ENCODE measurements at regions not wholly inside any gene's neighbourhood (a gene's known extent, or its start where the extent isn't known, plus 50 kb on each side); places are given as distances from the start of the nearest gene placed in this dataset.

DNA sequence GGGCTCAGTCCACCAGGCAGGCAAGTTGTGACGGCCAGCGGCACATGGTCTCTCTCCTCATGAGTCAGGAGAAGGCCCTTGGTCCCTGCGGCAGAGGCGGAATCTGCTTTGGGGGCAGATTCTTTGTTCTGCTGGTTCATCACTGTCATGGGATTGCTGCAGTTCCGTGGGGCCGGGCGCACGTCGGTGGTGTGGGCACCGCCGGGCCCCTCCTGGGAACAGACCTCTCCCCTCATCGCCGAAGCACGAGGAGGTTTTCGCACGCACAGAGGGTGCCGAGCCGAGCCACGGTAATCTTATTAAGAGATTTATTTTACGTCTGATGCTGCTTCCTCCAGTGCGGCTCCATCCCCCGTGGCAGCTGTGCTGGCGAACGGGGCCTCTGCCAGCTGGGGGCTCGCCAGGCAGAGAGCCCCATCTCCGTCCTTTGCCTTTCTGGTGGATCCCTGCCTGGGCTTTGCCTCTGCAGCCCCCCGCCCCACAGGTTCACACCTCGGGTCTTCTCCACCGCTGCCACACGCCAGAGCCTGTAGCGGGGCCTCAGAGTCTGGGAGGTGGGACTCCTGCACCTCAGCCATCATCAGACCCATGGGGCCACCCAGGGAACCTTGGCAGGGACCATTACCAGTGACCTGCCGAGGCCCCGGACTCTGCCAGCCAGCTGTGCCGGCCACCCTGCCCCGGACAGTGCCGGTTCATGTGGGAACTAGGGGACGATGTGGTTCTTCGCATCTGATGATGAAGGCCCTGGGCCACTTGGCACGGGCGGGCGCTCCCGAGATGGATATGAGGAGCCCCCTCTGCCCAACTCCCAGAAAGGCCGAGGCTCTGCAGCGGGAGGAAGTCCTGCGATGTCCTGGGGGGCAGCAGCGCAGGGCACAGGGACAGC, 86.7 kb upstream of the NKX1-1 start:
- no peak for DNase-seq

DNA sequence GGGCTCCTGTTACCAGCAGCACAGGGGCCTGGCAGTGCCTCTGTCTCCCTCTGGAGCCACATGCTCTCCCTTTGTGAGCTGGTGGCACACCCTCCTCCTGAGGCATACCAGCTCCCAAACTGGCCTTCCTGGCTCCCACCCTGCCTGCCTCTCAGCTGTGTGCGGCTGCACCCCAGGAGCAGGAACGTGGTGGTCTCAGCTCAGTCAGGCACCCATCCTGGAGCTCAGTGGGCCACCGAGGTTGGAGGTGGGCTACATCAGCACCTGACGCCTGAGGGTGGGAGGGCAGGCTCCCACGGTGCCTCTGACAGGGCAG, 85.9 kb upstream of the NKX1-1 start:
- DNase-seq = no peak

DNA sequence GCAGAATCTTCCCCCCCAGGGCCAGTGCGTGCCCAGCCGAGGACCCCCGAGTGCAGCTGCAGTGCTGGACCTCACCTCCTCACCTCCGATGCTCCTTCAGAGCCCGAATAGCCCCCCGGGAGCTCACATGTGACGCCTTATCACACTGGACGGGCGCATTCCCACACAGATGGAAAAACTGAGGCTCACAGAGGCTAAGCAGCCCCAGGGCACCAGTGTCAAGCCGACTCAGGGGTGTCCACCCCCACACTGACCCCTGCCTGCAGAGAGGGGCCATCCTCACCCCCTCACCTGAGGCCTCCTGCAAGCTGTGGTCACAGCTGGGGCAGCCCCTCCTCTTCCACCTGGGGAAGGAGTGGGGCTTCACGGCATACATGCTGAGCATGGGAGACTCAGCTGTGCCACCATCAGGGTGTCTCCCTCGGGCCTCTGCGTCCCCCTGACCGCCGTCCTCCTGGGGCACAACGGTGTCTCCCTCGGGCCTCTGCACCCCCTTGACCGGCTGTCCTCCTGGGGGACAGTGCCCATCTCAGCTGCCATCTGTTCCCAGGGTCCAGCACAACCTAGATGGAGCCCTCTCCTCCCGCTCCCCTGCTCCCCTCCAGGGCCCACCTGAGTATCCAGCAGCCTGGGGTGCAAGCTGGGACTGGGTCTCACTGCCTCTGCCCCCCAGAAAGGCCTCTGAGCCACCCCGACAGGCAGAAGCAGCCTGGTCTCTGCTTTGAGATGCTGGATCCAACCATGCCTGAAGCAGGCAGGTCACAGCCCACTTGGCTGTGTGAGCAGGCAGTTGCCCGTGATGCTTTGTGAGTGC, 85.3 kb upstream of the NKX1-1 start:
- no peak for DNase-seq

DNA sequence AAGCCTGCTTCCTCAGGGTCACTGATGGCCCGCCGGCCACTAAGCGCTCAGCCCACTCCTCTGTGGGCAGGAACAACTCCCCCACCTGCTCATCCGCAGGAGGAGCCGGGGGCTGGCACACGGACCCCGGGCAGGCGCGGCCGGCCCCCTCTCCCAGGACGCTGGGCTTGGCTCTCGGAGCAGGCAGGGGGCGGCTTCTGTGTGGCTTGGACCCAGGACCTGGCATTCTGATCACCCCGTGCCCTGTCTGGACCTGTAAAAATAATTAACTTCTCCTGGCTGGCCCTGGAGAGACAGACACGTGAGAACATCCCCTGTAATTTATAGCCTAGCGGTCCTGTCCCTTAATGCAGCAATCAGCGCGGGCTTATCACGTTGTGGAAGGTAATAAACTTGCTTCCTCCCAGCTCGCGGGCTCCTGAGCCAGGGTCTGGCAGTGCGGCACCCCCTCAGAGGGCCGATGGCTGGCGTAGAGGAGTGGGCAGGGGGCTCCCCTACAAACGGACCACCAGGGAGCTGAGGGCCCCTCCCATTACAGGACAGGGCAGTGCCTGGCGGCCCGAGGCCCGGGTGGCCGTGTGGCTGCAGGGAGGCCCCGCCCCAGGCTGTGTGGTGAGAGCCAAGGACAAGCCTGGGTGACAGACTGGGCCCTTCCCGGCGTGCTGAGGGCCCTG, 84.5 kb upstream of the NKX1-1 start:
- no peak for DNase-seq

DNA sequence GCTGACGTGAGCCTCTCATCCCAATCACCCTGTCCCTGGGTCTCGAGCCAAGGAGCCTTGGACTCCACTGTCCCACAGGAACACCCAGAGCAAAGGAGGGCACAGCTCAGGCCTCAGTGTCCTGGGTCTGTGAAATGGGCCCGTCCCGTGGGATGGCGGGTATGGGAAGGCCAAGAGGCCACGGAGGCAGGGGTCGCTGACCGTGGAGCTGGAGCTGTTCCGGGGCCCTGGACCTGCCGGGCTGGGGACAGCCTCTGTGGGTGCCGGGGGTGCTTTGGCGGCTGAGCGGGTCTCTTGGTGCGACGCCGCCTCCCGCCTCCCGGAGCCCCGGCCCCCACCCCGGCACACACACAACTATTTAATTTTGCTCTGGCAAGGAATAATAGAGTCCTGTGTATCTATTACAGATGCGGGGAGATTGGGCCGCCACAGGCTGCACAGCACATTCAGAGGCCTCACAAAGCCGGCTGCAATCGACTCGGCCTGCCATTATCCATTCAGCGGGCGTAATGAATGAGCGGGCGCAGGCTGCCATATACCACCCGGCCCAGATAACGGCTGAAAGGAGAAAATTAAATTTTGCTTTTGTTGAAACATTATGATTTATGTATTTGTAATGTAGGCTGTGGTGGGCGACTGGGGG, 83.9 kb upstream of the NKX1-1 start:
- no peak for DNase-seq

DNA sequence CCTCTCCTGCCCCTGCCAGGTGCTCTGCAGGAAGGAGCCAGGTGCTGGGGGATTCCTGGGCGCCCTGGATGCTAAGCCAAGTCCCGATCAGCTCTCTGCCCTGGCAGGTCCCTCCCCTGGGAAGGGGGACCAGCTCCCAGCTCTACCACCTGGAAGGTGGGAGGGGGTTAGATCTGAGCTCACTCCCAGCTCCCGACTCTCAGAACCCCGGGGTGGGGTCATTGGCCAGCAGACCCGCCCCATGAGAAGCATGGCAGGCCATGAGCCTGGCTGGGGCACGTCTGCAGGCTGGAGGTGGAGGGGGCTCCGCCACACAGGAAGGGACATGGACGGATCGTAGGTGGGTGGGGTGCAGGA, 83.4 kb upstream of the NKX1-1 start:
- DNase-seq = no peak

DNA sequence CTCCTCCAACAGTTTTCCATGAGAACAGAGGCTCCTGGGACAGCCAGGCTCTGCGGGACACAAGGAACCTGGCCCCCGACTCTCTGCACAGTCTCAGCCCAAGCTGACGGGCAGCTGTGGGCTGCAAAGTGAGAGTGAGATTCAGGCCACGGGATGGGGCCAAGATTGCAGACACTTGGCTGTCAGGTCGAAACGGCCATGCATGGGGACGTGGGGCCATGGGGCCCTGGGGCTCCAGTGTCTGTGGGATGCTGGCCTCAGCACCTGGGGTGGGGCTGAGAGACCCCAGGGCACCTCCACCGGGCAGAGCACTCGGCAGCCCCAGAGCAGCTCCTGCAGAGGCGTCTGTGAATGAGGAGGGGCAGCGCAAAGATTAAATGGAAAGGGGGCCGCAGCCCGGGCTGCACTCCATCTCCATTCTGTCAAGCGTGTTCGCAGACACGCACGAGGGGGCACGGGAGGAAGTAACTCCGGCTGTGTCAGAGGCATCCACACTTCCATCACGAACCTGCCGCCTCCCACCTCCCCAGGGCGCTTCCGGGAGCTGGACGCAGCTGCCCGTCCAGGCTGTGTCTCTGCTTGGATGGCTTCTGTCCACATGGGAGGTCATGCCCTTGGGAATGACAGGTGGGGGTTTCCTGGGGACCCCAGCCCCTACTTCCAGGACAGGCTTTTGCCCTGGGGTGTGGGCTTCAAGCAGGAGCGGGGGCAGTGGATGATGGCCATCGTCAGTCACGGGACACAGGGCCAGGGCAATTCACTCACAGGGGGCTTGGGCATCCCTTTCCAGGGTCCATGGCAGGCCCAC, 82.8 kb upstream of the NKX1-1 start:
- DNase-seq = no peak

DNA sequence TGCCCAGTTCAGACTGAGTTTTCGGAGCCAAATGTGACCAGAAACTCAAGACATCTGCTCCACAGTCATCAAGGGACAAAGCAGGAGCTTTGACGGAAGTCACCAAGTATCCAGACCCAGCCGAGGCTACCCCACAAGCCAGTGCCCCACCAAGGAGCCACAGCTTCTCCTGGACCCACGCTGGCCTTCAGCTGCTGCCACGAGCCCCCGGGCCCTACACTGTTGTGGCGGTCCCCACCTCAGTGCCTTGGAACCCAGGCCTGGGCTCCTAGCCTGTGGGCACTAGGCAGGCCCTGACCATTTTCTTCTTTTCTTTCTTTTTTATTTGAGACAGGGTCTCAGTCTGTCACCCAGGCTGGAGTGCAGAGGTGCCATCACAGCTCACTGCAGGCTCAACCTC, 82.1 kb upstream of the NKX1-1 start:
- DNase-seq = no peak

DNA sequence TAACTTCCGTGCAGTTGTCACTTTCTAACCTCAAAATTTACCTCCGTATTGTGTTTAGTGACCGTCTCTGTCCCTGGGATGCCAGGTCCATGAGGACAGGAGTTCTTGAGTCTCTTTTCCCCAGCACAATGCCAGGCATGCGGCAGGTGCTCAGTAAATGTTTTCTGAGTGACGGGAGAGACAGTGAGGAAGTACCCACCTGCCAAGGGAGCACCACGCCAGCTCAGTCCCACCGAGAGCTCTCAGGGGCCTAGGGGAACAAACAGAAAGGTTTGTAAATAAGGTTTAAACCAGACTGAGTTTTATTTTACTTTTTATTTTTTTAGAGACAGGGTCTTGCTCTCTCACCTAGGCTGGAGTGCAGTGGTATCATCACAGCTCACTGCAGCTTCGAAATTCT, 81.5 kb upstream of the NKX1-1 start:
- DNase-seq = no peak

DNA sequence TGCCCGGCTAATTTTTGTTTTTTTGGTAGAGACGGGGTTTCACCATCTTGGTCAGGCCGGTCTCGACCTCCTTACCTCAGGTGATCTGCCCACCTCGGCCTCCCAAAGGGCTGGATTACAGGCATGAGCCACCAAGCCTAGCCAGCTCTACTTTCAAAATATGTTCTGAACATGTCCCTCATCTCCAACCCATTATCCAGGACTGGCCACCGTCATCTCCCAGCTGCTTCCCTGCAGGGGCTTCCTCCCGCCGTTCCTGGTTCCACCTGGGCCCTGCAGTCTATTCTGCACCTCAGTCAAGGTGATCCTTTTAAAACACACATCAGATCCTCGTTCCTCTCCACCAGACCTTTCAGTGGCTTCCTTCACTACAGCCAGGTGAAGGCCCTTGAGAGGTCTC, 80.9 kb upstream of the NKX1-1 start:
- no peak for DNase-seq

DNA sequence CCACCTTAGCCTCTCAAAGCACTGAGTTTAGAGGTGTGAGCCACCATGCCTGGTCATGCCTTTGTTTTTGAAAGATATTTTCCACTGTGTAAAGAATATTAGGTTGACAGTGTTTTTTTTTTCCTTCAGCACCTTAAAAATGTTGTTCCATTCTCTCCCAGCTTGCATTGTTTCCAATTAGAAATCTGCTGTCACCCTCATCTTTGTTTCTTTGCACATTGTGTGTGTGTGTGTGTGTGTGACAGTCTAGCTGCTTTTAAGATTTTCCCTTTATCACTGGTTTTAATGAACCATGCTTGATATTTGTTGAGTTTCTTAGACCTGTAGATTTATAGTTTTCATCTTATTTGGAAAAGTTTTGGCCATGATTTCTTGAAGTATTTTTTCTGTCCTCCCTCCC, 79.0 kb upstream of the NKX1-1 start:
- DNase-seq = no peak

DNA sequence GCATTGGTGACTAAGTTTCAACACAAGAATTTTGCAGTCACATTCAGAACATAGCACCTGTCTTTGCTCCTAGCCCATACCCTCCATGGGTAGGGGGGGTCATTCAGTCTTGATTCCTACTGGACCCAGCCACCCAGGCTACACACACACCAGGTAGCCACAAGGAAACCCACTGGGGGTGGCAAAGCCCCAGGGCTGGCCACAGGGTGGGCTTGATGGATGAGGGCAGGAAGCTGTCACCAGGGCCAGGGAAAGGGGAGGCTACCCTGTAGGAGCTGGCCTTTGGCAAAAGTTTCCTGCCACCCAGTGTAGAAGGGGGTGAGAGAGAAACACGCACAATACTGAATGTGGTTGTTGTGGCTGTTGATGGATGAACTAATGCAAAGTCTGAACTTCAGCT, 74.5 kb upstream of the NKX1-1 start:
- no peak for DNase-seq

DNA sequence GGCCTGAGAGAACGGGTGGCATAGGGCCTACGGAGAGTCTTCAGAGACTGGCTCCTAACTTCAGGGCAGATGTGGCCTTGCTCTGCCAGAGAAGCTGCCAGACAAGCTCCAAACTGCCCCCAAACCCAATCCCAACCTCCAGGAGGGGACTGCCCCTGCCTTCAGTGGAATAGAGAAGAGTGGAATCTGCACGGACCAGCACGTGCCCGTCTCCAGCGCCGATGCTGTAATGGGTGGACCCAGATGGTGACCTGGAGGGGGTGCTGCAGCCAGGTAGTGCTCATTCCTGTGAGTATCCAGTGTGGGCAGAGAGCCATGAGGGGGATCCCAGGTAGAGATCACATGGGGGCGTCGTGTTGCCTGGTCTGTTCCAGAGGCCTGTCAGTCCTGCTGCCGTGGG, 73.2 kb upstream of the NKX1-1 start:
- no peak for DNase-seq

DNA sequence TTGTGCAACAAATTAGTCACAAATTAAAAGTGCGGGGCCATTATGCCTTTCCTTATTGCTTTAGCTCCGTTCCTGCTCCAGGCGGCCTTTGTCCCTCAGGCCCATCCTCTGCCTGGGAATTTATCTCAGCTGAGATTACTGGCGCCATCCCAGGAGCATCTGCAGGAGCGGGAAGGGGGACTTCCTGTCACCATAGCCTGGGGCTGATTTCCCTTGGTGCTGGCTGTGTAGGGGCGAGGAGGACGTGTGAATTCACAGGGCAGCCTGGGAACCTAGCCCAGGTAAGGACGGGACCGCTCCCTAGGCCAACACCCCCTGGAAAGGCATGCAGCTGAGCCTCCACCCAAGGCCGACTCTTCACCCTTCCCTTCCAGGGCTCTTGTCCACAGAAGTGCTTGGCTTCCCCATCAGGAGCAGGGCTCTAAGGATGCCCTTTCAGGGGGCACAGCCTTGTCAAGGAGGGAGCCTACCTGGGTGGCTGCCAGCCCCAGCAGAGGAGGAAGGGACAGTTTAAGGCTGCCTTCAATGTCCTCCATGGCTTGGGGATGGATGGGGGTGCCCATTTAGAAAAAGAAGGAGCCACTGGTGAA, 72.6 kb upstream of the NKX1-1 start:
- no peak for DNase-seq

DNA sequence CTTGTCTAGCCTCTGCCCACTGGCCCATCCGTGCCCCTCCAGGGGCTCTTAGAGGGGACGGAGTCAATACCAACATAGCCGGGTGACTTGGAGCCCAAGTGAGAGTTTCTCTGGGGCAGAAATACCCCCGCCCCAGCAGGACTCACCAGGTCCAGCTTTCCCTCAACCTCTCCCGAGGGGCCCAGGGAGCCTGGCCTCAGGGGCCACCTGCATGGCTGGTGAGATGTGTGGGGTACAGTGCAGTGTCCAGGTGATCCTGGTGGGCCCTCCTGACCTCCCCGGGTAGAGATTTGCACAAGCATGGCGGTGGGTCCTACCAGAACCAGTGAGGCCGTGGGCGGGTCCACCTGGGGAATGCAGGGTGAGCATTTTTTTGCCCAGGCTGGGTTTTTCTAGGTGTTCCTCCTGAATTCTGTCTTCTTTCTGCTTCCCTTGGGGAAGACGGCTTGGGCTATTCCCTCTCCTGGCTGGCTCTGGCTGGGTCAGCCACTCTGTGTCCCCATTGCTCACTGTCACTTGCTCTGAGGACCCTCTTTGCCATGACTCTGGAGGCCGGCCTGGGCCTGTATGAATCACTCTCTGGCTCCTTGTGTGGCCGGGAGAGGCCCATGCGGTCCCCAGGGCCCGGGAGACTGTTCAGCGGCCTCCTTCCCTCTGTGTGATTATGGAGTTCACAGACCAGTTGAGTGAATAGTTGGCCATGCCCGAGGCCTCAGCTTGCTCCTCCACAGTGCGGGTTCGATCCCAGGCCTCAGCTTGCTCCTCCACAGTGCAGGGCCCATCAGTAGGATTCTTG, 71.0 kb upstream of the NKX1-1 start:
- DNase-seq = no peak

DNA sequence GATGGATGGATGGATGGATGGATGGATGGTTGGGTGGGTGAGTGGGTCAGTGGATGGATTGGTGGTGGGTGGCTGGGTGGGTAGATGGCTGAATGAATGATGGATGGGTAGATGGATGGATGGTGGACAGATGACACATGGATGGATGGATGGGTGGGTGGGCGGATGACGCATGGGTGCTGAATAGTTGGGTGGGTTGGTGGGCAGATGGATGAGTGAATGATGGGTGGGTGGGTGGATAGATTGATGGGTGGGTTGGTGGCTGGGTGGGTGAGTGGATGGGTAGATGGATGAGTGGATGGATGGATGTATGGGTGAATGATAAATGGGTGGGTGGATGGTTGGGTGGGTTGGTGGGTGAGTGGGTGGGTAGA, 69.9 kb upstream of the NKX1-1 start:
- no peak for DNase-seq

DNA sequence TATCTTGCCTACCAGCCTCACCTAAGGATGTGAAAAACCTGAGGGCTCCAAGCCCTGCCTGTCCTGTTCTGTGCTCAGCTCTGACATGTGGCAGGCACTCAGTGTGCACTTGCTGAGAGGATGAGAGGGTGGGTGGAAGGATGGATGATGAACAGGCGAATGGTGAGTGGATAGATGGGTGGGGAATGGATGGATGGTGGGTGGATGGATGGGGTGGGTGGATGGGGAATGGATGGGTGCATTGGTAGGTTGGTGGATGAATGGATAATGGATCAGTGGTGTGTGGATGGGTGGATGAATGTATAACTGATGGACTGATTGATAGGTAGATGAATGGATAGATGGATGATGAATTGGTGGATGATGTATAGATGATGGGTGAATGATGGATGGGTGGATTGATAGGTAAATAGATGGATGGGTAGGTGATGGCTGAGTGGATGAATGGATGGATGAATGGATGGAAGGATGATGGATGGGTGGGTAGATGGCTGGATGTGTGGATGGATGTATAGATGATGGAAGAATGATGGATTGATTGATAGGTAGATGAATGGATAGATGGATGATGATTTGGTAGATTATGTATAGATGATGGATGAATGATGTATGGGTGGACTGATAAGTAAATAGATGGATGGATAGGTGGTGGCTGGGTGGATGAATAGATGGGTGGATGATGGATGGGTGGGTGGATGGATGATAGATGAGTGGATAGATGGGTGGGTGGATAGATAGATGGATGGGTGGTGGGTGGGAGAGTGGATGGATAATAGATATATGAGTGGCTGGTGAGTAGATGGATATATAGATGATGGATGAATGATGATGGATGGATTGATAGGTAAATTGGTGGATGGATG, 69.3 kb upstream of the NKX1-1 start:
- DNase-seq = no peak

DNA sequence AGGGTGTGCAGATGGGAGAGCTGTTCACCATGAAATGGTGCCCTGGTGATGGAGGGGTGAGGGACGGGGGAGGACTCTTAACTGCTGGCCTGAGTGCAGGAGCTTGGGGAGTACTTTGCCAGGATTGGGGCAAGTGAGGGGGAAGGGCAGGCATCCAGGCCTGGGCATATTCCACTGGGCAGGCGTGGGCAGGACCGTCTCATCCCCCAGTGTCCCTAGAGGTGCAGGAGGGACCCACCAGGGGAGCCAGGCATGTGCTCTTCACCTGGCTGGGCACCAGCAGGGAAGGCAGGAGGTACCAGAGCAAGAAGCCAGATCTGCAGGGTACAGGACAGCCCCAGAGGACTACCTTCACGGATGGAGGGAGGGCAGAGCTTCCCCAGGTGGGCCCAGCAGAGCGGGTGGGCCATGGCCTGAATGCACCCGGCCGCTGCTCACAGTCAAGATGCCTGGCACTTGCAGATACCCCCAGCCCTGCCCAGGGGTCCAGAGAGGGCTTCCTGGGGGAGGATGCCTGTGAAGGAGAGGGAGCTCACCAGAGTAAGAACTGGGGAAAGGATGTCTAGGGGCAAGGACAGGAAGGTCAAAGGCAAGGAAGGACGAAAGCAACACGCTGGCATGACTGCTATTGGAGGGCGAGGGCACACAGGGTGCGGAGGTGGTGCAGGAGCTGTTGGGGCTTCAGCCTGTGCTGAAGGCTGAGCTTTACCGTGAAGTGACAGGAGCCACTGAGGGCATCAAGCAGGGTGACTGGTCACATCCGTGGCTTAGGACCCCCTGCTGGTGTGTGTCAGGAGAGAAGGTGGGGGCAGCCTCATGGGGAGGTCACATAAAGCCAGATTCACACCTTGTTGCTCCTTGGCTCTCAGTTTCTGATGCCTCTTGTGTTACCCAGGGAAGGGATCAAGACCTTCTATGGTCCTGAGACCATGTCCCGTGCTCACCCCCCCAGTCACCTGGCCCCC, 68.2 kb upstream of the NKX1-1 start:
- DNase-seq = no peak

DNA sequence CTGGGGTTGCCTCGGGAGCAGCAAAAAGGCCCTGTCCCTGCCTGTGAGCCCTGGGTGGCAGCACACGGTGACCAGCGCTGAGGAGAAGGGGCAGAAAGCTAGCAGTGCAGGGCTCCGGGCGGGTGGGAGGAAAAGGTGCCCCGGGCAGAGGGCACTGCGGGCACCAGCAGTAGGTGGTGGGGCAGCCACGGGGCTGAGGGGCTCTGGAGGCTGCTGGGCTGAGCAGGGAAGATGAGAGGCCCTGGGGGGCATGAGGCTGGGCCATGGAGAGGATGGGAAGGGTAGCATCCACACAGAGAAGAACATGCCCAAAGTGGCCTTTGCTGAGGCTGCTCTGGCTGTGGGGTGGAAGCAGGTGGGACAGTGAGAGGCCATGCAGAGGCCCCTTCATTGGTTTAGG, 67.5 kb upstream of the NKX1-1 start:
- DNase-seq = no peak
